Neural cell (in vitro differentiated cells): ENCODE measurements at regions not wholly inside any gene's neighbourhood (a gene's known extent, or its start where the extent isn't known, plus 50 kb on each side); places are given as distances from the start of the nearest gene placed in this dataset.

ENCODE experiments used
- TAF1 ChIP-seq: IDR thresholded peaks from 2 replicates; pipeline ENCODE4 v1.6.1; 2012; ENCODE audit warnings: low read depth
- TF ChIP-seq, protein P1 (sequence below): fragments of 450-650 bp; IDR thresholded peaks from 2 replicates; pipeline ENCODE4 v1.5.1; 2014; ENCODE audit warnings: antibody characterized with exemption, mild to moderate bottlenecking, moderate library complexity; ENCODE audit not compliant: poor library complexity, severe bottlenecking

GRCh38 chr7:109639561-109639960 lies 1069.9 kb downstream of the DNAJB9 start:
- TF ChIP-seq TAF1, result no peak
- TF ChIP-seq, protein P1, sequence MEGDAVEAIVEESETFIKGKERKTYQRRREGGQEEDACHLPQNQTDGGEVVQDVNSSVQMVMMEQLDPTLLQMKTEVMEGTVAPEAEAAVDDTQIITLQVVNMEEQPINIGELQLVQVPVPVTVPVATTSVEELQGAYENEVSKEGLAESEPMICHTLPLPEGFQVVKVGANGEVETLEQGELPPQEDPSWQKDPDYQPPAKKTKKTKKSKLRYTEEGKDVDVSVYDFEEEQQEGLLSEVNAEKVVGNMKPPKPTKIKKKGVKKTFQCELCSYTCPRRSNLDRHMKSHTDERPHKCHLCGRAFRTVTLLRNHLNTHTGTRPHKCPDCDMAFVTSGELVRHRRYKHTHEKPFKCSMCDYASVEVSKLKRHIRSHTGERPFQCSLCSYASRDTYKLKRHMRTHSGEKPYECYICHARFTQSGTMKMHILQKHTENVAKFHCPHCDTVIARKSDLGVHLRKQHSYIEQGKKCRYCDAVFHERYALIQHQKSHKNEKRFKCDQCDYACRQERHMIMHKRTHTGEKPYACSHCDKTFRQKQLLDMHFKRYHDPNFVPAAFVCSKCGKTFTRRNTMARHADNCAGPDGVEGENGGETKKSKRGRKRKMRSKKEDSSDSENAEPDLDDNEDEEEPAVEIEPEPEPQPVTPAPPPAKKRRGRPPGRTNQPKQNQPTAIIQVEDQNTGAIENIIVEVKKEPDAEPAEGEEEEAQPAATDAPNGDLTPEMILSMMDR, result no peak
